Erythroblast (primary cell): ENCODE measurements at regions not wholly inside any gene's neighbourhood (a gene's known extent, or its start where the extent isn't known, plus 50 kb on each side); places are given as distances from the start of the nearest gene placed in this dataset.

Experiments
- DNase-seq, 2 experiments: peaks; one replicate each; lab custom pipeline; 2025; lab: John Stamatoyannopoulos, UW
- GATA1 ChIP-seq: IDR thresholded peaks from 2 replicates; pipeline ENCODE4 v1.6.1; 2011; ENCODE audit warnings: low read depth, mild to moderate bottlenecking, control low read depth, low read length, moderate library complexity
- POLR2A ChIP-seq: IDR thresholded peaks from 2 replicates; pipeline ENCODE4 v1.6.1; 2011; ENCODE audit warnings: mild to moderate bottlenecking, low read length

DNA sequence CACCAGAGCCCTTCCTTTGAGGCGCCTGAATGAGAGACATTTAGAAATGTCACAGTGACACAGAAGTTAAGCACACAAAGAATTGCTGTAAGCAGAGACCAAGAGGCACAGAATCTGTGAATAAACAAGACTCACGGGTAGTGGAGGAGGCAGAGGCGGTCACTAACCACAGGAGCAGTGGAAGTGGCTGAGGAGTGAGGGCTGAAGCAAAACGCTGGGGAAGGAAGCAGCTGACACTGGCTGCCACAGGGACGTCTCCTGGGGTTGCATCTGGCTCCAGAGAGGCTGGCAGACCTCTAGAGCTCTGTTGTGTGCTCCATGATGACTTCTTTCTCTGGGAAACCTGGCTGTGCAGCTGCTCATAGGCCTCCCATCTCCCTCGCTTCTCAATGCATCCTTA is 65.0 kb upstream of the SLC2A12 start:
- no peak for TF ChIP-seq GATA1
- TF ChIP-seq POLR2A, result no peak
- no peak for DNase-seq

DNA sequence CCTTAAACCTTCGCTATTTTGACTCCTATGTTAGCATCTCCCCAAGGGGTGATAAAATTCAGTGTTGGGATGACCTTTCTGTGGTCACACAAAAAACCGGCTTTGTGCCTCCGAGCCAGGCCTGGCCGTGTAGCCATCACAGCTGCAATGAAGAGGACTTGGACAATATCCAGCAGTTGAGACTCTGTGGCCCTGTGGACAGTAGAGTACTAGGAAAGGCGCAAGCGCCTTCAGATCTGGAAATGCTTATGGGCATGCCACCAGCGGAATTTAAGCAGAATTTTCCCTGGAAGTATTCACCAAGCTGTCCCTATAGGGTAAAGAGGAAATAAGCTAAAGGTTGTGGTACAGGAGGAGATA is 63.3 kb upstream of the SLC2A12 start:
- TF ChIP-seq POLR2A (no peak), GATA1 (no peak)

DNA sequence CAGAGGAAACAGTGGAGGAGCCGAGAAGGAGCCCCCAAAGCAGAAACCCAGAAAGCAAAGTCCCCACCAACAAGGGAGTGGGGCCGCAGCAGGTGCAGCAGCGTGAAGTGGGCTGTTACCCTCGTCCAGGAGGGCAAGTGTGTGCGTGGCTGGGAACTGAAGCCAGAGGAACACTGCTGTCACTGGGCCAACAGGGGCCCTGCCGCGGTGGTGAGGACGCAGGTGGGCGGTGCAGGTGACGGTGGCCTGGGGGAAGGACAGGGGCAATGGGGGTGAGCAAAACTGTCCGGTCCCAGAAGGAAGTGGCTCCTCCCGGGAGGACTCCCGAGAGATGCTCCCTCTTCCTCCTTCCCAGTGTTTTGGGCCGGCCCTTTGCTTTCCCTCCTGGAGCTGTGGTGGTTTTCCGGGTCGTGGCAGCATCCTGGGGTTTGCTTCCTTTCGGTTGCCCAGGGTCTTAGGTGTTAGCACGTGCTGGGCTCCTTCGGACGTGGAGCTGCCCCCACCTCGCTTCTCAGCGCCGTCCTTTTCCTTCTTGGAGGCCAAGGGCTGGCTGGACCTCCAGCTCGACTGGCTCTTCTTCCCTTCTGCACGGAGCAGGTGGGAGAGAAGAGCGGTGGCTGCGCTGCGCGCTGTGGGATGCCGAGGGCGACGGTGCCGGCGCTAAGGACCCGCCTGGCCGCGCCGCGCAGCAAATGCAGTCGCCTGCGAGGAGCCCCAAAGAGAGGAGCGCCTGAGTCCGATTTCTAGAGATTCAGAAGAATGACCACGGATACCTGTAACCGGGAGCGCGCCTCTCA is 62.7 kb upstream of the SLC2A12 start:
- DNase-seq, result no peak
- TF ChIP-seq GATA1, result no peak
- TF ChIP-seq POLR2A, result no peak

More for the DNA sequence above, 63.3 kb upstream of the SLC2A12 start:
- no peak for DNase-seq

DNA sequence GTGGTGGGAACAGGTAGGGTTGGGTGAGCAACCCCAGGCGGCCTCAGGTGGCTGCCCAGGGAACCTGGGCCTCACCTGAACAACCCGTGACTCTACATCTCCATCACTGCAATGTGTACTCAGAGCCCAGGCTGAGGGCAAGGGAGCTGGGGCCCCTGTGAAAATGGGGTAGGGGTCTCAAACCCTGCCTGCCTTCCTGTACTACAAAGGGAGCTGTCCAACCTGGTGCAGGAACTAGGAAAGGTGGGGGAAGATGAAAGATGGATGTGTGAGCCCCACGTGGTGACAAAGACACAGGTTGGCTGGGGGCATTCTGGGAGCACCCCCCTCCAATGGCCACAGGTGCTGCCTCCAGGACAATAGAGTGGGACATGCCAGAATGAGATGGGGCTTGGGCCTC is 62.1 kb upstream of the SLC2A12 start:
- TF ChIP-seq GATA1 (no peak), POLR2A (no peak)

DNA sequence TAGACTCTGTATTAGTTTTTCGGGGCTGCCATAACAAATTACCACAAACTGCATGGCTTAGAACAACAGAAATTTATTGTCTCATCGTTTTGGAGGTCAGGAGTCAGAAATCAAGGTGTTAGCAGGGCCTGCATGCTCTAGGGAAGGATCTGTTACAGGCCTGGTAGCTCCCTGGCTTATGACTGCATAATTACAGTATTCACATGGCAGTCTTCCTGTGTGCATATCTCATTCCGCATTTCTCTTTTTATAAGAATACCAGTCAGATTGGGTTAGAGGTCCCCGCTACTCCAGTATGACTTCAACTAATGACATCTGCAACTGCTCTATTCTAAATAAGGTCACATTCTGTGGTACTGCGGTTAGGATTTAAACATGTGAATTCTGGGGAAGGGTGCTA is 59.3 kb upstream of the SLC2A12 start:
- DNase-seq, result no peak
- TF ChIP-seq POLR2A, result no peak
- no peak for TF ChIP-seq GATA1

More for the DNA sequence above, 62.1 kb upstream of the SLC2A12 start:
- no peak for DNase-seq

DNA sequence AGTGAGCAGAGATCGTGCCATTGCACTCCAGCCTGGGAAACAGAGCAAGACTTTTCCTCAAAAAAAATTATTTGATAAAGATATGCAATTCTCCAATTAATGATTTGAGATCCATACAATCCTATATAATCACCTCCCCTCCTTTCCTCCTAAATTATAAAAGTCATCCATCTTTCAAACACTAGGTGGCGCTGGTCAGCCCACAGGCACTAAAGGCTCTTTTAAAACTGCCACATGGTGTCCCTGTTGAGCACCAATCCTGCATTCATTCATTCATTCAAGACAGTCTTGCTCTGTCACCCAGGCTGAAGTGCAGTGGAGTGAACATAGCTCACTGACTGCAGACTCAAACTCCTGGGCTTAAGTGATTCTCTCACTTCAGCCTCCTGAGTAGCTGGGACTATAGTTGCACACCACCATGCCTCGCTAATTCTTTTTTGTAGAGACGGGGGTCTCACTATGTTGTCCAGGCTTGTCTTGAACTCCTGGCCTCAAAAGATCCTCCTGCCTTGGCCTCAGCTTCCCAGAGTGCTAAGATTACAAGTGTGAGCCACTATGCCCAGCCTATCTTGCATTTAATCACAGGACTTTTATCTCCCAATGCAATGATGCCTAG is 58.7 kb upstream of the SLC2A12 start:
- TF ChIP-seq POLR2A (no peak), GATA1 (no peak)
- DNase-seq, result peak; percentile 82 to 87

DNA sequence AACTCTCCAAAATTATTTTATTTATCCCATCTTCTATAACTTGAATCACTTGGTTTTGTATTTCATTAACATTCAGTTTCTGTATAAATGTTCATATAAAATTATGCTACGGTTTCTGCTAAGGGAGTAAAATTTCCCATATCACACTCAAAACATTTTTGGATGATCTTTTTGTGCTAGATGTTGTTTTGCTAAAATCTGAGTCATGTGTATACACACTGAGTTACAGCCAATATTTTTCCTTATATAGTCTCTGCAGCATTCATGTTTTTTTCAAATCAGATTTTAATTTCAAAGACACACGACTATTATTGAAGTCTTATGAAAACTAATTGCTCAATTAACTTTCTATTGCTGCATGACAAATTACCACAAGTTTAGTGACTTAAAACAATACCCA is 54.3 kb upstream of the SLC2A12 start:
- no peak for DNase-seq
- no peak for TF ChIP-seq GATA1
- no peak for TF ChIP-seq POLR2A

DNA sequence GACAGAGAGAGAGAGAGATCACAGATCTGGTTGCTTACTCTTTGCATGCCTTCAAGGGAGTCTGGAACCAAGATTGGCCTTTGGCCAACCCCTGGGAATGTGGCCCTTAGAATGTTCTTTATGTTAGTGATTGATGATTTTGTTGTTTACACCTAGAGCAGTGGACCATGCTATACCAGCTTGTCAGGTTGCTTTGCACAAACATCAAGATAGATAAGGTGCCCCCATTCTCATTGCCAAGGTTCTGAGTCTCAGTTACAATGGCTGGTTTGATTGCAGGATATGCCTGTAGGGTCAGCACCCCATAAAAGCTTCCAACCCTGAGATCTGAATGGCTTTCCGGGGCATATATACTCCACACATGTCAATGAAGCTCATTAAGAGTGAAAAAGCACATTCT is 53.5 kb upstream of the SLC2A12 start:
- TF ChIP-seq GATA1, result no peak
- DNase-seq, result no peak

DNA sequence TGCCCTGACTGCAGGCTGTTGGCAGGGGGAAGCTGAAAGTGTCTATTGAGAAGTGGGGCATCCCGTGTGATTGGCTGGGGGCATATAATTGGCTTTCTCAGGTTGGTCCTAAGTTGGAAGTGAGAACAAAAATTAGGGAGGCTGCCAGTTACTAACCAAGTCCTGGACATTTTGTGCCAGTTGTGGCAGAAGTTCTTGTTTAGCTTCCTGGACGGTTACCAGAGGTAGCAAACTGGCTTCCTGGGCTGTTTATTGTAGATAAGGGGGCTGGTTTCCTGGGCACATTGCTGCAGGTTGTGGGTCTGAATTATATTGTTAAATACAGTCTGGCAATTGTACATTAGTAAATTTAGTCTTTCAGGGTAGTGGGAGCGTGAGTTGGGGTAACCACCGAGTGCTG is 50.6 kb upstream of the SLC2A12 start:
- no peak for DNase-seq
- TF ChIP-seq POLR2A (no peak), GATA1 (no peak)
